Naive thymus-derived CD4-positive, alpha-beta T cell (primary cell): ENCODE measurements at regions not wholly inside any gene's neighbourhood (a gene's known extent, or its start where the extent isn't known, plus 50 kb on each side); places are given as distances from the start of the nearest gene placed in this dataset.

Experiments used
- ATAC-seq: fragments of 150-1000 bp; cut with Tn5 transposase; 2 replicates; pipeline ENCODE4 v1.10.0; 2021; ENCODE audit warnings: mild to moderate bottlenecking, moderate library complexity
- CTCF ChIA-PET: fragments of 350-600 bp; sonication (Branson Sonifier 250); formaldehyde crosslinking; loops from one replicate; lab custom pipeline; 2021; ENCODE audit warnings: antibody characterized with exemption; lab: Charles Lee
- POLR2A ChIA-PET: fragments of 350-600 bp; sonication (Branson Sonifier 250); formaldehyde crosslinking; loops from one replicate; lab custom pipeline; 2021; ENCODE audit warnings: antibody characterized with exemption, inconsistent platforms; lab: Charles Lee
- DNase-seq, 9 donors: peaks; one replicate each; pipeline versions ENCODE4 v3.0.0 to v3.0.0-alpha.2; 2020 to 2022; ENCODE audit warnings: mixed read lengths in 1 of 9
- H3K27ac ChIP-seq: one replicate; pipeline ENCODE4 v1.7.0; 2013; ENCODE audit warnings: mild to moderate bottlenecking, low read depth, low read length, moderate library complexity
- H3K27me3 ChIP-seq, 2 donors: one replicate each; pipeline ENCODE4 v1.7.0; 2013; ENCODE audit warnings: low read length in 2 of 2, mild to moderate bottlenecking in 2 of 2, moderate library complexity in 2 of 2; ENCODE audit not compliant: control insufficient read depth in 2 of 2, insufficient read depth in 2 of 2
- H3K36me3 ChIP-seq, 3 experiments: 1 replicate in 2 of 3; 2 replicates in 1 of 3; pipeline ENCODE4 v1.7.0; 2013; ENCODE audit warnings: low read length in 3 of 3, mild to moderate bottlenecking in 3 of 3, moderate library complexity in 1 of 3; ENCODE audit not compliant: insufficient read depth in 3 of 3, control insufficient read depth in 2 of 3
- H3K4me1 ChIP-seq, 2 donors: one replicate each; pipeline ENCODE4 v1.7.0; 2013; ENCODE audit warnings: low read length in 2 of 2, mild to moderate bottlenecking in 2 of 2, moderate library complexity in 1 of 2; ENCODE audit not compliant: control insufficient read depth in 2 of 2, insufficient read depth in 2 of 2
- H3K4me3 ChIP-seq: 2 replicates; pipeline ENCODE4 v1.7.0; 2013; ENCODE audit warnings: mild to moderate bottlenecking, low read length
- H3K9me3 ChIP-seq, 3 experiments: 1 replicate in 2 of 3; 2 replicates in 1 of 3; pipeline ENCODE4 v1.7.0; 2013; ENCODE audit warnings: low read length in 3 of 3; ENCODE audit not compliant: control insufficient read depth in 2 of 3
- H3K27ac Mint-ChIP-seq, 9 donors: one replicate each; pipeline ENCODE4 v1.8.0; 2020 to 2022; ENCODE audit warnings: mixed read lengths in 9 of 9, mild to moderate bottlenecking in 8 of 9, moderate library complexity in 5 of 9, inconsistent platforms in 2 of 9
- H3K27me3 Mint-ChIP-seq, 5 donors: one replicate each; pipeline ENCODE4 v1.8.0; 2021 to 2022; ENCODE audit warnings: mixed read lengths in 5 of 5, mild to moderate bottlenecking in 1 of 5
- H3K36me3 Mint-ChIP-seq, 5 donors: one replicate each; pipeline ENCODE4 v1.8.0; 2020 to 2022; ENCODE audit warnings: mixed read lengths in 5 of 5, mild to moderate bottlenecking in 3 of 5, inconsistent platforms in 1 of 5
- H3K4me1 Mint-ChIP-seq, 7 donors: one replicate each; pipeline ENCODE4 v1.8.0; 2020 to 2022; ENCODE audit warnings: mixed read lengths in 7 of 7, mild to moderate bottlenecking in 3 of 7, inconsistent platforms in 1 of 7
- H3K4me3 Mint-ChIP-seq, 10 donors: one replicate each; pipeline ENCODE4 v1.8.0; 2020 to 2022; ENCODE audit warnings: mild to moderate bottlenecking in 10 of 10, mixed read lengths in 10 of 10, moderate library complexity in 6 of 10, inconsistent platforms in 2 of 10
- H3K9me3 Mint-ChIP-seq, 11 donors: one replicate each; pipeline ENCODE4 v1.8.0; 2020 to 2022; ENCODE audit warnings: mixed read lengths in 11 of 11, mild to moderate bottlenecking in 4 of 11, inconsistent platforms in 1 of 11, moderate library complexity in 1 of 11
- intact Hi-C, 2 donors: fragments of 100-400 bp; cut with micrococcal nuclease; formaldehyde crosslinking; loops; one replicate each; pipeline ENCODE4 v1.15.1; 2023

DNA sequence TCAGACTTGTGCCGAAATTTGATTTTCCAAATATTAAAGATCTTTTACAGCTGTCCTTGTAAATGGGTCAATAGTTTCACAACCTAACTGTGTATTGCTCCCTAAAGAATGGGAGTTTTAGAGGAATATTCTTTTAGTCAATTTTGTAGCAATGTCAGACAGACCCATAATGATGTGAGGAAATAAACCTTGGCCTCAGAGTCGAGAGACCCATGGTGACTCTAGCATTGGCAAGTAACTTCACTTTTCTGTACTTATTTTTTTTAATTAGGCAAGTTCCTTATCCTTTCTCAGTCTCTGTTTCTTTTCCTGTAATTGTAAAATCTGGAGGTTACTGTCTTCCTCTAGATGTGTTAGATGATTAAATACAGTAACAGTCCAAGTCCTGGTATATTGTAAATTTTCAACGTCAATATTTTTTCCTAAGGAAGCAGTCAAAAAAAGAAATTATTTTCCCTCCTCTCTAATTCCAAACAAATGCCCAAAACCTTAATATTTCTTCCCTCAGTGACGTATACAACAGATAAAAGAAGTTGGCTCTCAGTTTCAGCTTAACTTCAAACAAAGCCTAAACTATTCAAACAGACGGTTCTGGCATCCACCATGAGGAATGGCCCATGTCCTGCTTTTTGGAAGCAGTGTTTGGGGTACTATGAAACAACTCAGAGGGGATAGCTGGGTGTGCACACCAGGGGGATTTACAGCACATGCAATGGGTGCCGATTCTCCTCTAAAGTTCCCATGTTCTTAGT, 466.7 kb downstream of the TNS1 start:
- H3K27me3 ChIP-seq: no peaks in the 10 kb centered on the region
- H3K36me3 ChIP-seq: no peaks in the 10 kb centered on the region
- peaks cover 0 to 5% (median 0%) of the 10 kb centered on the region in 5 donors for H3K36me3 Mint-ChIP-seq
- no peak for DNase-seq
- H3K4me3 Mint-ChIP-seq: no peak overlapping the region
- H3K9me3 ChIP-seq: no peaks in the 10 kb centered on the region
- ChIA-PET POLR2A (no interaction called here), CTCF (no interaction called here)
- H3K27ac ChIP-seq: no peak overlapping the region
- H3K4me1 Mint-ChIP-seq: peaks cover 0 to 5% (median 0%) of the 10 kb centered on the region in 7 donors
- no peak overlapping the region for H3K27ac Mint-ChIP-seq
- no peak for ATAC-seq
- H3K4me3 ChIP-seq: no peak overlapping the region
- intact Hi-C loops: no loop called here
- peaks cover 0 to 10% (median 3%) of the 10 kb centered on the region in 11 donors for H3K9me3 Mint-ChIP-seq
- H3K4me1 ChIP-seq: no peaks in the 10 kb centered on the region
- H3K27me3 Mint-ChIP-seq: peaks cover 0 to 15% (median 3%) of the 10 kb centered on the region in 5 donors

DNA sequence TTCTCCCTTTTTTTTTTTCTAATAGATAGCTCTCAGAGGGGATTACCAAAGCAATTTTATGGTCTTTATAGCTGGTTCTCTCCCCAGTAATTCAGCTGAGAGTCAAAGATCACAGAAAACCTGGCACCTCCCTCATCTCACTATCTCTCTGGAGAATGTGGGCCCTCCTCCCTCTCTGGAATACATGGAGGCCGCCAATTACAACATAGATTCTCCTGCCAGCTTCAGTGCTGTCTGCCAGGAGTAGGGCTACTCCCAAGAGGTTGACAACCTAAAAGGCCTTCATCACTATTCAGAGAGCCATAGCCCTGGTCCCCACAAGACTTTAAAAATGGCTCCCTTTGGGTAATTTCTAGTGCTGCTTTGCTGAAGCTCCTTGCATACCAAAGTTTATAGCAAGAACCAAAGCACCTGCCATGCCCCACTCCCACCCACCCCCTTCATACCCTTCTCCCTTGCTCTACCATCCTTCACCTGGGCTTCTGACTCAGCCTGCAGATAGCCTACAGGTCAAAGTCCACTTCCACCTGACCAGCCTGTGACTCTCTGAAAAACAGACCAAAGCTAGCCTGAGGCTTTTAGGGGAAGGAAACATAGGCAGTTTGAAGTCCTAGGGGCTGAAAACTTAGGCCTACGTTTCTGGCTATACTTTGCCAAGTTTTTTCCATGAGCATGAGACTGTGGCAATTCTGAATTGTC, 472.3 kb downstream of the TNS1 start:
- Mint-ChIP-seq H3K4me3 (no peak overlapping the region), H3K4me1 (peaks cover 0 to 5% (median 0%) of the 10 kb centered on the region in 7 donors), H3K27me3 (peaks cover 0 to 7% (median 3%) of the 10 kb centered on the region in 5 donors), H3K9me3 (peaks cover 0 to 13% (median 1%) of the 10 kb centered on the region in 11 donors), H3K27ac (no peak overlapping the region), H3K36me3 (peaks cover 0 to 8% (median 3%) of the 10 kb centered on the region in 5 donors)
- intact Hi-C loops: no loop called here
- Histone ChIP-seq H3K4me1 (no peaks in the 10 kb centered on the region), H3K27ac (no peak overlapping the region), H3K36me3 (no peaks in the 10 kb centered on the region), H3K9me3 (no peaks in the 10 kb centered on the region), H3K4me3 (no peak overlapping the region), H3K27me3 (no peaks in the 10 kb centered on the region)
- CTCF ChIA-PET: no interaction called here
- POLR2A ChIA-PET: no interaction called here
- ATAC-seq (no peak), DNase-seq (no peak)

DNA sequence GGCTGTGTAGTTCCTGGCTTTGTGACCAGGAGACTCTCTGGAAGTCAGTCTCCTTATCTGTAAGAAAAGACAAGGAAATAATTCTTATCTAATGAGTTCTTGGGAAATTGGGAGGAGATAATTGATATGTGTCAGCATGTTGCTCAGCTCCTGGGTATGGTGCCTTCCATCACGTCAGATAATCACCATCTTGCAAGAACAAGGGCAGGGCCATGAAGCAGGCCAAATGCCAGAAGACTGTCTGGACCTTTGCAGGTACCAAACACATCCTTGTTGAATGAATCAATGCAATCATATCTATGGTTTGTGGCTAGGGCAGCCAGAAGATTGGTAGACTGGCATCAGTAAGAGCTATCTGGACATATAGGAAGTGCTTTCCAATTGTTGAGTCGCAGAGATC, 473.5 kb downstream of the TNS1 start:
- H3K4me1 Mint-ChIP-seq: peaks cover 0 to 5% (median 0%) of the 10 kb centered on the region in 7 donors
- no peak overlapping the region for H3K4me3 ChIP-seq
- ATAC-seq (no peak), DNase-seq (no peak)
- no peaks in the 10 kb centered on the region for H3K4me1 ChIP-seq
- H3K9me3 ChIP-seq: no peaks in the 10 kb centered on the region
- no peak overlapping the region for H3K27ac Mint-ChIP-seq
- POLR2A ChIA-PET: no interaction called here
- intact Hi-C loops: no loop called here
- no peaks in the 10 kb centered on the region for H3K27me3 ChIP-seq
- no peak overlapping the region for H3K27ac ChIP-seq
- no peaks in the 10 kb centered on the region for H3K36me3 ChIP-seq
- no peak overlapping the region for H3K4me3 Mint-ChIP-seq
- H3K9me3 Mint-ChIP-seq: peaks cover 0 to 13% (median 1%) of the 10 kb centered on the region in 11 donors
- CTCF ChIA-PET: no interaction called here
- peaks cover 0 to 8% (median 4%) of the 10 kb centered on the region in 5 donors for H3K36me3 Mint-ChIP-seq
- peaks cover 0 to 5% (median 0%) of the 10 kb centered on the region in 5 donors for H3K27me3 Mint-ChIP-seq

DNA sequence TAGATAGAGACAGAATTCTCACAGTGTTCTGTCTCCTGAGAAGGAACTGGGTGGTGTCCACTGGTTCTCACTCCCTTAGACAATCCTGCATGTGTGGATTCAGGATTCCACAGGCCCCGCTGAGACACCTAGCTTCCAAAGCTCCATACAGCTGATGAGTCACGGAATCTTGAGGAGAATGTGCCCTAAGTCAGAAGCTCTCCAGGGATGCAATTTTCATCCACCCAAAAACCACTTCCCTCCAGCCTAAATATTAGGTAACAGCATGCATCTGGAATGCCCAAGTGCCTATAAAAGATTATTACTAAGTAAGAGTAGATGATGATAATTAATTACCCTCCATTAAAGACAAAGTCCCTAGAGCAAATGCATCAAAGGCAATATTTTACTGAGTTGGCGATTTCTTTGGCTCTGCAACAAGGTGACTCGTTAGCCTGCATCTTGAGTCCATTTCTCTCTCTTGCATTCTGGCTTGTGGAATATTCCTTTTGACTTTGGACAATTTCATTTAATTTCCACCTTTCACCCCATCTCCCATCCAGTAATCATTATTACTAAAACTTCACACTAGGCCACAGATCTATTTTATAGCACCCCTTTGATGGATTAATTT, 475.1 kb downstream of the TNS1 start:
- H3K4me3 Mint-ChIP-seq: no peak overlapping the region
- H3K9me3 ChIP-seq: no peaks in the 10 kb centered on the region
- no peaks in the 10 kb centered on the region for H3K36me3 ChIP-seq
- H3K9me3 Mint-ChIP-seq: peaks cover 0 to 5% (median 0%) of the 10 kb centered on the region in 11 donors
- no peak overlapping the region for H3K27ac ChIP-seq
- peaks cover 0 to under 1% (median 0%) of the 10 kb centered on the region in 7 donors for H3K4me1 Mint-ChIP-seq
- no peak for ATAC-seq
- peaks cover 0 to 5% (median 4%) of the 10 kb centered on the region in 5 donors for H3K36me3 Mint-ChIP-seq
- H3K27me3 Mint-ChIP-seq: peaks cover 0 to 2% (median 0%) of the 10 kb centered on the region in 5 donors
- H3K27me3 ChIP-seq: no peaks in the 10 kb centered on the region
- ChIA-PET CTCF (no interaction called here), POLR2A (no interaction called here)
- no peaks in the 10 kb centered on the region for H3K4me1 ChIP-seq
- H3K27ac Mint-ChIP-seq: no peak overlapping the region
- DNase-seq: no peak
- intact Hi-C loops: no loop called here
- H3K4me3 ChIP-seq: no peak overlapping the region

DNA sequence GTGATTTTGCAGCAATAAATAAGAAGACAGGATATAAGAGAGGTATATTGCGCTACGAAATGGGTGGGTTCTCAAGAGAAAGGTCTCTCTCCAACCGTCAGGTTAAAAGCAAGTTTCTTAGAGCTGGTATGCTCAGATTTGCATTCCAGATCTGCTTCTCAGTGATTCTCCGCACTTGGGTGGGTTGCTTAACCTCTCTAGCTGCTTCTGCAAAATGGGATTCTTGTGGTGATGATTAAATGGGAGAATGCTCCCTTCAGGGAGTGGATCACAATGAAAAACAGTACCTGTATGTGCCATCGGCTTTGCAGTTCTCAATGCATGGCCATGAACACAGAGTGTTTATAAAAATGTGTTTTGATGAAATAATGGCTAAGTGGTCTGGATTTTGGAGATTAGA, 477.7 kb downstream of the TNS1 start:
- Histone ChIP-seq H3K9me3 (no peaks in the 10 kb centered on the region), H3K27ac (no peak overlapping the region), H3K4me1 (no peaks in the 10 kb centered on the region), H3K4me3 (no peak overlapping the region), H3K36me3 (no peaks in the 10 kb centered on the region), H3K27me3 (no peaks in the 10 kb centered on the region)
- Mint-ChIP-seq H3K9me3 (peaks cover 0 to 4% (median 0%) of the 10 kb centered on the region in 11 donors), H3K4me3 (no peak overlapping the region), H3K27me3 (no peaks in the 10 kb centered on the region), H3K4me1 (no peaks in the 10 kb centered on the region), H3K36me3 (peaks cover 0 to 4% (median 4%) of the 10 kb centered on the region in 5 donors), H3K27ac (no peak overlapping the region)
- intact Hi-C loops: no loop called here
- CTCF ChIA-PET: interaction anchor here (1.0 kb wide), 1 partner anchor 10 kb away, joined by 3 read pairs; no protein-coding TSS in a partner anchor
- ATAC-seq (no peak), DNase-seq (no peak)
- POLR2A ChIA-PET: no interaction called here

DNA sequence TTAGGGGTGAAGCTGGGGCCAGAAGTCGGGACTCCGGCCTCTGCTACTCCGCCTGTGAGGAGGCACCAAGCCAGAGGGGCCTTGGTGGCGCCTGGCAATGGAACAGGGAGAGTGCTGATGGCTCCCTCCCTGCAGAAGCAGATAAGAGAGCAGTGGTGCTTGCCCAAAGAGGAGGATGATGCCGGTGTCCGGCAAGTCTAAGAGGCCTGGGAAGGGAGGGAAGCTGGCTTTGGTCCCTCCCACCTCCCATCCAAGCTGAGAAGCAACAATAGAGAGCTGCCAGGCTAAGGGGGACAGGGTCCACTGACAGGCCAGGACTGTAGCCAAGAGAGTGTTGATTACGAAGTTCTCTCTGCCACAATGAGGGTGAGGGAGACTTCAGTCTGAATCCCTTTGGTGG, 479.5 kb downstream of the TNS1 start:
- Mint-ChIP-seq H3K9me3 (peaks cover 0 to 4% (median 0%) of the 10 kb centered on the region in 11 donors), H3K27ac (no peak overlapping the region), H3K4me3 (no peak overlapping the region), H3K4me1 (no peaks in the 10 kb centered on the region), H3K27me3 (no peaks in the 10 kb centered on the region), H3K36me3 (peaks cover 0 to 4% (median 4%) of the 10 kb centered on the region in 5 donors)
- CTCF ChIA-PET: no interaction called here
- ATAC-seq (no peak), DNase-seq (no peak)
- H3K27me3 ChIP-seq: no peaks in the 10 kb centered on the region
- H3K36me3 ChIP-seq: no peaks in the 10 kb centered on the region
- POLR2A ChIA-PET: no interaction called here
- no peaks in the 10 kb centered on the region for H3K4me1 ChIP-seq
- no peak overlapping the region for H3K4me3 ChIP-seq
- no peak overlapping the region for H3K27ac ChIP-seq
- no peaks in the 10 kb centered on the region for H3K9me3 ChIP-seq
- intact Hi-C loops: no loop called here
